ENCODE measurements at regions not wholly inside any gene's neighbourhood (a gene's known extent, or its start where the extent isn't known, plus 50 kb on each side); places are given as distances from the start of the nearest gene placed in this dataset.

- TF ChIP-seq CTCF (IDR thresholded peaks at IDR 0.05) (no peak), POLR2A (IDR thresholded peaks at IDR 0.05) (no peak)
Observed at GRCh38 chr10:20683345-20683744, 213.8 kb downstream of the NEBL start.

All from right lobe of liver (tissue), 4 donors.